ENCODE measurements at regions not wholly inside any gene's neighbourhood (a gene's known extent, or its start where the extent isn't known, plus 50 kb on each side); places are given as distances from the start of the nearest gene placed in this dataset.

DNA sequence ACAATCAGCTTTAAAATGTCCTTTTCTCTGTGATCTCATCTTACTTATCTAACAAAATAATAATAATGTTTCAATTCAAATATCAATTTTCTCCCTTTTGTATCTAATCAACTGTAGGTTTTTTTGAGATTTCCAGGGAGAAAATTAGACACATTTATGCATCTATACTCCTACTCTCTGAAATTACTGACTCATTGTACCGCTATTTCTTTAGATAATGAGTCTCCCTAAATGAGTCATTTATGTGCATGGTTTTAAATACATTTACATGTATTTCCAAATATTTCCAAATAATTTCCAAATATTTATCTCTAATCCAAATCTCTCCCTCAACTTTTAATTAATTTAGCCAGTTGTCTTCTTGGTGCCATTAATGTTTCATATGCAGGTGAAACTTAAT is 621.0 kb downstream of the TECRL start:
- TF ChIP-seq, protein P1, sequence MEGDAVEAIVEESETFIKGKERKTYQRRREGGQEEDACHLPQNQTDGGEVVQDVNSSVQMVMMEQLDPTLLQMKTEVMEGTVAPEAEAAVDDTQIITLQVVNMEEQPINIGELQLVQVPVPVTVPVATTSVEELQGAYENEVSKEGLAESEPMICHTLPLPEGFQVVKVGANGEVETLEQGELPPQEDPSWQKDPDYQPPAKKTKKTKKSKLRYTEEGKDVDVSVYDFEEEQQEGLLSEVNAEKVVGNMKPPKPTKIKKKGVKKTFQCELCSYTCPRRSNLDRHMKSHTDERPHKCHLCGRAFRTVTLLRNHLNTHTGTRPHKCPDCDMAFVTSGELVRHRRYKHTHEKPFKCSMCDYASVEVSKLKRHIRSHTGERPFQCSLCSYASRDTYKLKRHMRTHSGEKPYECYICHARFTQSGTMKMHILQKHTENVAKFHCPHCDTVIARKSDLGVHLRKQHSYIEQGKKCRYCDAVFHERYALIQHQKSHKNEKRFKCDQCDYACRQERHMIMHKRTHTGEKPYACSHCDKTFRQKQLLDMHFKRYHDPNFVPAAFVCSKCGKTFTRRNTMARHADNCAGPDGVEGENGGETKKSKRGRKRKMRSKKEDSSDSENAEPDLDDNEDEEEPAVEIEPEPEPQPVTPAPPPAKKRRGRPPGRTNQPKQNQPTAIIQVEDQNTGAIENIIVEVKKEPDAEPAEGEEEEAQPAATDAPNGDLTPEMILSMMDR (conservative IDR thresholded peaks at IDR 0.05) = no peak
- no peak overlapping the region for H4K8ac ChIP-seq (replicated peaks; ENCODE audit: insufficient read length, low read depth, low read length)
- no peaks in the 10 kb centered on the region for H3K79me2 ChIP-seq (ENCODE audit: insufficient read depth, low read length)
- WGBS (ENCODE audit: extremely low coverage, insufficient read length, low lambda C conversion rate) = no CpG with 5 or more reads among the region's 1 CpG
- no peak overlapping the region for H3T11ph ChIP-seq (ENCODE audit: low read length)
- H2BK120ac ChIP-seq (ENCODE audit: low read depth, low read length, poor library complexity, severe bottlenecking) = no peak overlapping the region
- no peaks in the 10 kb centered on the region for H3K9me3 ChIP-seq (ENCODE audit: control insufficient read depth, low read depth, low read length)
- H3K23ac ChIP-seq (ENCODE audit: insufficient read length, low read depth, low read length) = no peak overlapping the region
- H2BK20ac ChIP-seq (ENCODE audit: low read depth, low read length, poor library complexity, severe bottlenecking) = no peak overlapping the region
- H3K9me3 Mint-ChIP-seq = no peaks in the 10 kb centered on the region
- H3K27me3 Mint-ChIP-seq (ENCODE audit: low read depth) = no peaks in the 10 kb centered on the region
- H3K4me1 Mint-ChIP-seq = no peaks in the 10 kb centered on the region
- no peak overlapping the region for H3K27ac Mint-ChIP-seq
- no peak overlapping the region for H3K18ac ChIP-seq (ENCODE audit: insufficient read length, low read depth, low read length)
- H2BK5ac ChIP-seq (ENCODE audit: insufficient read length, low read length) = no peak overlapping the region
- DNase-seq = no peak
- H3K9ac ChIP-seq (ENCODE audit: extremely low read depth, insufficient read length, low read length) = no peak overlapping the region
- no peak overlapping the region for H4K5ac ChIP-seq (ENCODE audit: insufficient read length, low read depth, low read length)
- H4K91ac ChIP-seq (ENCODE audit: insufficient read length, low read depth, low read length) = no peak overlapping the region
- no peaks in the 10 kb centered on the region for H3K4me1 ChIP-seq (ENCODE audit: insufficient read depth, low read length)
- no peaks in the 10 kb centered on the region for H3K23me2 ChIP-seq (ENCODE audit: insufficient read length, low read depth, low read length, poor library complexity, severe bottlenecking)
- no peak overlapping the region for H2BK12ac ChIP-seq (ENCODE audit: insufficient read length, low read depth, low read length)
- H3K14ac ChIP-seq (ENCODE audit: insufficient read depth, low read length) = no peak overlapping the region
- no peaks in the 10 kb centered on the region for H3K79me1 ChIP-seq (ENCODE audit: insufficient read depth, low read depth, low read length, poor library complexity, severe bottlenecking)
- H3K36me3 Mint-ChIP-seq (ENCODE audit: insufficient read depth in 1 of 3, low read depth in 3 of 3) = no peaks in the 10 kb centered on the region
- H4K20me1 ChIP-seq (ENCODE audit: control insufficient read depth, insufficient read depth, insufficient read length) = no peaks in the 10 kb centered on the region
- H3K27ac ChIP-seq (ENCODE audit: insufficient read length, low read depth, low read length) = no peak overlapping the region
- H3K27me3 ChIP-seq (ENCODE audit: insufficient read depth, low read length) = no peaks in the 10 kb centered on the region
- H3K56ac ChIP-seq (ENCODE audit: insufficient read length, low read depth, low read length) = no peak overlapping the region
- H2BK15ac ChIP-seq (ENCODE audit: low read depth, low read length) = no peak overlapping the region
- no peak overlapping the region for H3K4me2 ChIP-seq (ENCODE audit: insufficient read depth, insufficient read length, low read length)
- H3K4ac ChIP-seq (ENCODE audit: low read depth, low read length) = no peak overlapping the region
- H2AK5ac ChIP-seq (ENCODE audit: insufficient read length, low read length) = no peak overlapping the region
- H3K4me3 Mint-ChIP-seq = no peak overlapping the region
- H2AFZ ChIP-seq (ENCODE audit: low read length) = no peak overlapping the region

Data from H9 (cell line).